ENCODE measurements at regions not wholly inside any gene's neighbourhood (a gene's known extent, or its start where the extent isn't known, plus 50 kb on each side); places are given as distances from the start of the nearest gene placed in this dataset.

GRCh38 chr17:13384626-13385025, 217.1 kb downstream of the HS3ST3A1 start:
- no peaks in the 10 kb centered on the region for H3K36me3 ChIP-seq (ENCODE audit: control insufficient read depth in 2 of 4, insufficient read depth in 4 of 4, low read length in 3 of 4)
- H2AK5ac ChIP-seq (ENCODE audit: low read depth, low read length): no peak overlapping the region
- H2BK15ac ChIP-seq (ENCODE audit: low read length): no peak overlapping the region
- H4K20me1 ChIP-seq (replicated peaks in 1 of 2; ENCODE audit: control insufficient read depth in 1 of 2, insufficient read depth in 2 of 2, low read length in 2 of 2): no peaks in the 10 kb centered on the region
- H3K79me2 ChIP-seq (ENCODE audit: control insufficient read depth in 1 of 2, insufficient read depth in 2 of 2, low read length in 2 of 2): no peaks in the 10 kb centered on the region
- no peaks in the 10 kb centered on the region for H3K23me2 ChIP-seq (ENCODE audit: low read depth, low read length)
- no peak overlapping the region for H2AFZ ChIP-seq (ENCODE audit: low read length)
- H2BK5ac ChIP-seq (ENCODE audit: low read depth, low read length): no peak overlapping the region
- no peak overlapping the region for H3K4ac ChIP-seq (replicated peaks; ENCODE audit: insufficient read length, low read depth, low read length)
- H4K5ac ChIP-seq (ENCODE audit: insufficient read length, low read depth, low read length): no peak overlapping the region
- 93% methylated on average over 1 of the region's 1 CpG; no CpG with 5 or more reads in 1 of the 2 experiments for WGBS, 2 experiments (ENCODE audit: extremely low coverage in 1 of 2, insufficient coverage in 1 of 2, insufficient read length in 1 of 2, insufficient replicate concordance in 2 of 2, low coverage in 1 of 2, low lambda C conversion rate in 2 of 2, missing lambda C conversion rate in 1 of 2)
- no peak for FAIRE-seq
- H3K56ac ChIP-seq (replicated peaks; ENCODE audit: insufficient read length, low read depth, low read length): no peak overlapping the region
- no peak overlapping the region for H4K91ac ChIP-seq (replicated peaks; ENCODE audit: insufficient read length, low read length)
- POLR2A ChIA-PET (ENCODE audit: partially characterized antibody): no interaction called here
- TF ChIP-seq CTBP2 (IDR thresholded peaks at IDR 0.05; ENCODE audit: borderline replicate concordance, insufficient read depth, insufficient read length, low read length) (no peak), EP300 (IDR thresholded peaks at IDR 0.05; ENCODE audit: borderline replicate concordance in 1 of 2, low read depth in 2 of 2, low read length in 2 of 2) (no peak), TCF12 (IDR thresholded peaks at IDR 0.05; ENCODE audit: low read depth, low read length) (no peak), HDAC6 (IDR thresholded peaks at IDR 0.05; ENCODE audit: low read depth, low read length) (no peak), RNF2 (IDR thresholded peaks at IDR 0.05; ENCODE audit: borderline replicate concordance, low read depth, low read length, missing control alignments, poor library complexity, severe bottlenecking) (no peak), MAX (IDR thresholded peaks at IDR 0.05) (no peak), CHD1 (IDR thresholded peaks at IDR 0.05; ENCODE audit: low read depth, low read length) (no peak), SP4 (IDR thresholded peaks at IDR 0.05; ENCODE audit: low read length) (no peak)
- CTCF ChIA-PET (ENCODE audit: partially characterized antibody): no interaction called here
- H3K14ac ChIP-seq (ENCODE audit: insufficient read length): no peak overlapping the region
- no peak overlapping the region for H2BK120ac ChIP-seq (replicated peaks; ENCODE audit: low read depth, low read length)
- no peak overlapping the region for H4K8ac ChIP-seq (ENCODE audit: extremely low read depth, insufficient read depth, low read length)
- H3K9me3 ChIP-seq (ENCODE audit: insufficient read depth in 2 of 2, low read depth in 1 of 2, low read length in 1 of 2): no peaks in the 10 kb centered on the region
- no peak overlapping the region for H3K18ac ChIP-seq (ENCODE audit: extremely low read depth, low read length)
- no peak overlapping the region for H3K4me2 ChIP-seq (ENCODE audit: insufficient read depth in 1 of 2, low read depth in 2 of 2, low read length in 2 of 2)
- DNase-seq (ENCODE audit: low read depth in 1 of 2, low spot score in 2 of 2): no peak
- H3K27ac ChIP-seq (ENCODE audit: low read depth, low read length): no peak overlapping the region
- H3K4me3 ChIP-seq (ENCODE audit: extremely low read depth in 1 of 4, insufficient read depth in 2 of 4, low read depth in 3 of 4, low read length in 4 of 4): no peak overlapping the region
- H3K9ac ChIP-seq (replicated peaks in 1 of 4; ENCODE audit: extremely low read depth in 1 of 4, low read depth in 3 of 4, low read length in 3 of 4): no peak overlapping the region
- no peaks in the 10 kb centered on the region for H3K79me1 ChIP-seq (ENCODE audit: low read depth, low read length)
- no peaks in the 10 kb centered on the region for H3K27me3 ChIP-seq (replicated peaks in 1 of 4; ENCODE audit: control insufficient read depth in 3 of 4, extremely low read depth in 1 of 4, insufficient read depth in 3 of 4, low read length in 3 of 4)
- no peaks in the 10 kb centered on the region for H3K4me1 ChIP-seq (replicated peaks in 1 of 4; ENCODE audit: control insufficient read depth in 3 of 4, insufficient read depth in 4 of 4, low read length in 3 of 4)
- H3K23ac ChIP-seq (ENCODE audit: insufficient read length): no peak overlapping the region
- H2BK20ac ChIP-seq (ENCODE audit: low read length): no peak overlapping the region
- H2BK12ac ChIP-seq (ENCODE audit: low read depth, low read length): no peak overlapping the region
